HL-60 (cell line): ENCODE measurements at regions not wholly inside any gene's neighbourhood (a gene's known extent, or its start where the extent isn't known, plus 50 kb on each side); places are given as distances from the start of the nearest gene placed in this dataset.

Experiments used
- GABPA ChIP-seq: IDR thresholded peaks from 2 replicates; pipeline ENCODE4 v1.6.1; 2012; ENCODE audit warnings: low read depth
- POLR2AphosphoS5 ChIP-seq: IDR thresholded peaks from 2 replicates; pipeline ENCODE4 v1.6.1; 2012; ENCODE audit warnings: low read depth
- SPI1 ChIP-seq: IDR thresholded peaks from 2 replicates; pipeline ENCODE4 v1.6.1; 2012; ENCODE audit warnings: low read depth, mild to moderate bottlenecking, borderline replicate concordance
- TF ChIP-seq, protein P1 (sequence below): IDR thresholded peaks from one replicate; pipeline ENCODE4 v1.5.1; 2011; ENCODE audit warnings: low read length, control low read depth, inconsistent platforms; ENCODE audit not compliant: insufficient read depth

- TF ChIP-seq, protein P1, sequence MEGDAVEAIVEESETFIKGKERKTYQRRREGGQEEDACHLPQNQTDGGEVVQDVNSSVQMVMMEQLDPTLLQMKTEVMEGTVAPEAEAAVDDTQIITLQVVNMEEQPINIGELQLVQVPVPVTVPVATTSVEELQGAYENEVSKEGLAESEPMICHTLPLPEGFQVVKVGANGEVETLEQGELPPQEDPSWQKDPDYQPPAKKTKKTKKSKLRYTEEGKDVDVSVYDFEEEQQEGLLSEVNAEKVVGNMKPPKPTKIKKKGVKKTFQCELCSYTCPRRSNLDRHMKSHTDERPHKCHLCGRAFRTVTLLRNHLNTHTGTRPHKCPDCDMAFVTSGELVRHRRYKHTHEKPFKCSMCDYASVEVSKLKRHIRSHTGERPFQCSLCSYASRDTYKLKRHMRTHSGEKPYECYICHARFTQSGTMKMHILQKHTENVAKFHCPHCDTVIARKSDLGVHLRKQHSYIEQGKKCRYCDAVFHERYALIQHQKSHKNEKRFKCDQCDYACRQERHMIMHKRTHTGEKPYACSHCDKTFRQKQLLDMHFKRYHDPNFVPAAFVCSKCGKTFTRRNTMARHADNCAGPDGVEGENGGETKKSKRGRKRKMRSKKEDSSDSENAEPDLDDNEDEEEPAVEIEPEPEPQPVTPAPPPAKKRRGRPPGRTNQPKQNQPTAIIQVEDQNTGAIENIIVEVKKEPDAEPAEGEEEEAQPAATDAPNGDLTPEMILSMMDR = no peak
- TF ChIP-seq POLR2AphosphoS5 (no peak), GABPA (no peak), SPI1 (no peak)
These were observed 278.2 kb upstream of the KCNH8 start for GRCh38 chr3:18870074-18870640.
